ENCODE measurements at regions not wholly inside any gene's neighbourhood (a gene's known extent, or its start where the extent isn't known, plus 50 kb on each side); places are given as distances from the start of the nearest gene placed in this dataset.

GRCh38 chr6:66068907-66069306, 361.9 kb upstream of the EYS start:
- no peak for TF ChIP-seq CTCF (IDR thresholded peaks at IDR 0.05; ENCODE audit: low read length)
- TF ChIP-seq EZH2phosphoT487 (IDR thresholded peaks at IDR 0.05; ENCODE audit: low read length) = no peak
